GM19025 (cell line): ENCODE measurements at regions not wholly inside any gene's neighbourhood (a gene's known extent, or its start where the extent isn't known, plus 50 kb on each side); places are given as distances from the start of the nearest gene placed in this dataset.

Experiments used
- ATAC-seq: cut with Tn5 transposase; IDR thresholded peaks from one replicate; pipeline ENCODE4 v1.9.1; 2021; ENCODE audit warnings: mild to moderate bottlenecking, low read depth, moderate library complexity; ENCODE audit not compliant: unreplicated experiment

DNA sequence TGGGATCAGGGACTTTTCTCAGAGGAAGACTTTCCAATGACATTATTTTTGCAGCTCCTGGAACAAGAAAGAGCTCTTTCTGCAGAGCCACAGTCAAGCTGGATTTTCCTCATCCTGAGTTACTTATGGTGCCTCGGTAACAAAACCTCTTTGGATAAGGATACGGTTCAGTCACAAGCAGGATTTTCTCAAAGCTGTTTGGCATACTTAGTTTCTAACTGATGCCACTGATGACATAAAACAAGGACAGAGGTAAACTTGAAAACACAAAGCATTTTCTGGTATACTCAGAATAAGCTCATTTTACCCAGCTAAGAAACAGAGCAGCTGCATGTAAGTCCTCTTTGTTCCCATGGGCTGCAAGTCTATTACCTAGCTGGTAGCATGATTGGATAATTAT lies 340.9 kb upstream of the MEOX2 start:
- ATAC-seq: no peak

DNA sequence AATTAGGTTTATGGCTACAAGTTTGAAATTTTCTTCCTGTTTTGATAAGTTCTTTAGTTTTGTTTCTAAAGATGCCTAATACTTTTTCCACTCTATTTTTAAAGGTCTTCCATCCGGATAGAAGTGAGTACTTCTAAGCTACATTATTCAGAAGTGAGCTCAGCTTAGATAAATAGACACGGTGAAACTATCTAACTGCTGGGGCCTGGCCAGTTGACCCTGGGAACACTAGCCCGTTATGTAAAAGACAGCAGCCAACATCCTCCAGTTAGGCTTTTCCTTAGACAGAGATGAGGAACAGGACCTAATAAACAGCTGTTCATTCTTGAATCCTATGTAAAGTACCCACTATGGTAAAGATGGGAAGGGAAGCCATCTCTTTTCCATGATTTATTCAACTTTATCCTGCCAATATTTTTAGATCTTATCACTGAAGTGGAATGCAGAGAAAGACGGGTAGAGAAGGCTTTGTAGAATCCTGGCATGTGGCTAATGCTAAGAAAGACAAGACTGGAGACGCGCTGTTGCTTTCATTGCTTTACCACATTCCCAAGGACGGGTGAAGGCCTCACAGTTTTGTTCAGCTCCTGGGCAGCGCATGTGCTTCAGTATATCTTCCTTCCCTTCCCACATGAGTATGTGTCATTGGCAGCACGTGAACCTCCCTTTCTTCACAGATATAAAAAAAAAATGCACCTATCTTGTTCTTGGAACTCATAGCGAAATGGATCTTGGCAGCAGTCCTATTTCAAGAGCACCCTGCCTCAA lies 340.0 kb upstream of the MEOX2 start:
- ATAC-seq: no peak

DNA sequence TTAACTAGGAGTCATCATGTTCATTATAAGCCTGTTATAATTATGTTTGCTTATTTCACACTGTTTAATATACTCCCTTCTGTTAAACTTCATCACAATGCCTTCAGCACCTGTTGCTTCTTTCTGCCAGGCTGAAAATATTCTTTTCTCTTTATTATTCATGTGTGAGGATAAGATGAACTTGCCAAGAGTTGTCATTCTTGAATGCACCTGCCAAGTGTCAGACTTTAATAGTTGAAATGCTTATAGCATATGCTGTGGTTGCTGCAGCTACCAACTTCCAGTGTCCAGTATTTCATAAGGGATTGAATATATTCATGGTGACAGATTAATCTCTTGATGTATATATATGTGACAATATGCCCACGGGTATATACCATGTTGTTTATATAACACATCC lies 339.2 kb upstream of the MEOX2 start:
- no peak for ATAC-seq

DNA sequence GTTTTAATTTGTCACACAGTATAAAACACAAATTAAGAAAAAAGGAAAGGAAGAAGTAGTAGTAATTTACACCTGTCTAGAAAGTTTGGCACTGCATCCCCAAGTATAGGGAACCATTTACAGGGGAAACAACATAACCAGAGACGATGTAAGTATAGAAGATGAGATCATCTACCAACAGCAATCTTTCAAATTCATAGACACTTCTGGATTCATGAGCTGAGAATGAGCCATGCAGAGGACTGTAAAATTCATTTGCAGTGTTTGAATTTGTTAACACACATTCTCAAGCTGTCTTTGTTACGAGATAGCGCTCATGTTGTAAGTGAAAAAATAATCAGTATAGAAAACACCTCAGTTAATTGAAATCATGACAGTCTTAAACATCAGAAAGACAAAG lies 337.0 kb upstream of the MEOX2 start:
- no peak for ATAC-seq

DNA sequence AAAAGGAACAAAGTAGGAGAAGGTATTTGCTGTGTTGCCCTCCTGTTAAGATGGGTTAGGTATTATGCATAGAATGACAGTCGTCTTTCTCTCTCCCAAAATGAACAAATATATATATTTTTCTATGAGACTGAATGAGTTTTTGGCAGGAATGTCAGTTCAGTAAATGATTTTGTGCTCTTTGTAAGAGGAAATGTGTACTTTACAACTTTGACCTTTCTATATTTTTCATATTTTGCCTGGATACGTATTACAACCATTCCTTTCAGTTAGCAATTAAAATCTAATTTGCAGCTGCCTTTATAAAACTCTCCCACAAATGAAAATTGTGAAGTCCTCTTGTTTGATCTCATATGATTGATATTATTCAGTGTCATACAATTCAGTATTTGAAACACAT lies 336.6 kb upstream of the MEOX2 start:
- no peak for ATAC-seq

DNA sequence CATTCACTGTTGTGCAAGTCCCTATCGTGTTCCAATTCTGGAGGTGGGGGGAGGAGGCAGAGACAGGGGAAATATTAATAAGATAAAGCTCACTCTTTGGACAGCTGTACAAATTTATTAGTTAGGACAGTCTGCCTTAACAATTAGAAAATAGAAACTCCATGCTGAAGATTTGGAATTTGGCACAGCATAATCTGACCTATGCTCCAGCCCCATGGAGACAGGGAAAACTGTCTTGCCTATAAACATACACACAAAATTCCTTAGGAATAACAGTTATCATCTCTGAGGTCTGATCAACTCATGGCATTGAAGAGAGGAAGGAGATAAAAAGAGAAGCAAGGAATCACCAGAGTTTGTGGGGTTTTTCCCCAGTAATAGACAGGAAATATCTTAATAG lies 335.4 kb upstream of the MEOX2 start:
- no peak for ATAC-seq

DNA sequence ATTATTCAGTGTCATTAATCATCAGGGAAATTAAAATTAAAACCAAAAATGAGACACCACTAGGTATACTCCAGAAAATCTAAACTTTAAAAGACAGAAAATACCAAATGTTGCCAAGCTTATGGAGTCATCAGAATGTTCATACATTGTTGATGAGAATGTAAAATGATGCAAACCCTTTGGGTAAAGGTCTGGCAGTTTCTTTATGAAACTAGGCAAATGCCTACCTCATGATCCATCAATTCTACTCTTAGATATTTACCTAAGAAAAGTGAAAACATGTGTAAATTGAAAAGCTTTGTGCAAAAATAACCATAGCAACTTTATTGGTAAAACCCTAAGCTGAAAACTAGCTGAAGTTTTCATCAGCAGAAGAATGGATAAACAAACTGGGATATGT lies 329.5 kb upstream of the MEOX2 start:
- ATAC-seq: no peak

DNA sequence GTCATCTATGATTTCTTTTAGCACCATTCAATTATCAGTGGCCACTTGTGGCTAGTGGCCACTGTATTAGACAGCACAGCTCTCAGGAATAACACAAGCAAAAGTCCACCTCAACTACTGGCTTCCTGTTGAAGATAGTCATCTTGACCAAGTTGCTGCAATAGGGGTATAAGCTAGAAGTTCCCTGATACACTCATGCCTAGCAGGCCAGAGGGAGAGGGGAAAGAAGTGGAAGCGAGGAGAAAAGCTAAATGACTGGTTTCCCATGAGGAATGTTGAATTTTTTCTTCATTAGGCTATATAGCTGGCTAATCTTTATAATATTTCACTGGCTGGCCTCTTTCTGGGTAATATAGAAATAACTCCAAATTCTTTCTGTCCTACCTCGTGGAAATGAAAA lies 327.5 kb upstream of the MEOX2 start:
- ATAC-seq: no peak

DNA sequence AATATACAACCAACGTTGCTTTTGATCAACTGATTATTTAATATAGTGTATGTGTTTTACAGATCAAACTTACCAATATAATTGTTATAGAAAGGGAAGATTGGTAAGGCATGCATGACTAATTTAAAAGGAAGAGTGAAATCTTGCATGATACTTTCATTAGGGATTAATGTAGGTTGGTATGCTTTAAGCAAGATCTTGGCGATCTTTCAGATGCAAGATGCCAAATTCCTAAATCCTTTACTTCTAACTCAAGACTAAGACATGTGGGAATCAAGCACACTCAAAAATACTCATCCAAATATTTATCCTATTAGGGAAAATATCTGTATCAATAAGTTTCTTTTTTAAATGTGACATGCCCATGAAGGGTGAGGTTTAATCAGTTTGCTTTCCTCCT lies 321.4 kb upstream of the MEOX2 start:
- no peak for ATAC-seq

DNA sequence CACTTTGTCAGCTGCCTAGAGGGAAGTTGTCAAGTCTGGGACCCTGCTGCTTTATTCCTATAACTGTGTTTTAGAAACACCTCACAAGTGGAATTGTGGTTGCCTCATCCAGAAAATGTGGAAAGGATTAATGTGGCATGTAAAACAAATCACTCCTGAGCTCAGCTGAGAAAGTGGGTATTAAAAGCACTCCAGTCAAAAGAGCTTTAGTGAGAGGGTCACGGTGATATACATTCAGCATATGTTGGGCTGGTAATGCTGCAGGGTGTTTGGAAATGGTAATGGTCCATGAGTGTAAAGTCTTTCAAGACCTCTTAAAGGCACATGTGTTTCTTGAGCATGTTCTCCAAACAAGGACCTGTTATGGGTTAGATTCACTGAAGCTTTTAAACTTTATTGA lies 318.2 kb upstream of the MEOX2 start:
- no peak for ATAC-seq

DNA sequence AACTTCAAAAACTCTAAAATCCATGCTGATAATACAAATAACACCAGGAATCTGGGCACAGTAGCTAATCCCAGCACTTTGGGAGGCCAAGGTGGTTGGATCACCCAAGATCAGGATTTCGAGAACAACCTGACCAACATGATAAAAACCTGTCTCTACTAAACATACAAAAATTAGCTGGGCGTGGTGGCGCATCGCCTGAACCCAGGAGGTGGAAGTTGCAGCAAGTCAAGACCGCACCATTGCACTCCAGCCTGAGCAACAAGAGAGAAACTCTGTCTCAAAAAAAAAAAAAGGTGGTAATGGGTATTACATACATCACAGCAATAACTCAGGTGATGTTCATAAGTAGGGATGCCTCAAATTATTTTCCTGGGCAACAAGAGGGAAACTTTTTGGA lies 315.0 kb upstream of the MEOX2 start:
- ATAC-seq: no peak

DNA sequence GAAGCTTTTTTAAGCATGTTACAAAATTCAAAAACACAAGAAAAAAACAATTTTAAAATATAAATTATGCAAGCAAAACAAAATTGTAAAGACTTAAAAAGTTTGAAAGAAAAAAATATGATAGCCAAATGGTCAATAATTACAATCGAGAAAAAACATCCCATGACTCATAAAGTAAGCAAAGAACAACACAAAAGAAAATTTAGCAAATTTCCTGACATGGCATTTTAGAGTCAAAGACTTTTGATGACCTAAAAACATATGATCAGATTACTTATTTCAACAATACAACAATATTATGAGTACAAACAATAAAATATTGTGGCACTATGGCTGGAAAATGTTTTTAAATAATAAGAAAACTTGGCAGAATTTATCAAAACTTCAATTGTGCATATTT lies 312.1 kb upstream of the MEOX2 start:
- ATAC-seq: no peak

DNA sequence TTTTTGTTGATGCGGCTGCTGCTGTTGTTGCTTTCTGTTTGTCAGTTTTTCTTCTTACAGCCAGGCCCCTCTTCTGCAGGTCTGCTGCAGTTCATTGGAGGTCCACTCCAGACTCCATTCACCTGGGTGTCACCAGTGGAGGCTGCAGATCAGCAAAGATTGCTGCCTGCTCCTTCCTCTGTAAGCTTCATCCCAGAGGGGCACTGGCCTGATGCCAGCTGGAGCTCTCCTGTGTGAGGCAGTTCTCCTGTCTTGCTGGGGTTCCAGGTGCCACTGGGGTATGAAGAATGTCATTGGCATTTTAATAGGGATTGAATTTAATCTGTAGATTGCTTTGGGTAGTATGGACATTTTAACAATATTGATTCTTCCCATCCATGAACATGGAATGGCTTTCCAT lies 308.5 kb upstream of the MEOX2 start:
- ATAC-seq: no peak

DNA sequence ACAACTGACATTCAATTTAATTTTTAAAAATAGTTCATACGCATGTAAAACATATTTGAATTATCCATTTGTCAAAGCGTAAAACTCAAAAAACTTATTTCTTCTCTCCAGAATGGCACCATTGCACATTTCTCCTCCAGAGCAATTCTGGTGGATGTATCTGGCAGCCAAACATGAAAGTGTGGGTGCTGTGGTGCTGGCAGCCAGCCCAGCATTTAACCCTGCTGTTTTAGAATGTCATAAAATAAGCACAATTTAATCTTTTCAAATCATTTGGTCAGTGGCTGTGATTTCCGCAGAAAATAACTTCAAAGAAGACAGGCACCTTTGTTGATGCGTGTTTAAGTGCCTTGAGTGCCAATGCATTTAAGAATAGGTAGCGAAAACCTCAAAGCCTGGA lies 302.7 kb upstream of the MEOX2 start:
- ATAC-seq: no peak

DNA sequence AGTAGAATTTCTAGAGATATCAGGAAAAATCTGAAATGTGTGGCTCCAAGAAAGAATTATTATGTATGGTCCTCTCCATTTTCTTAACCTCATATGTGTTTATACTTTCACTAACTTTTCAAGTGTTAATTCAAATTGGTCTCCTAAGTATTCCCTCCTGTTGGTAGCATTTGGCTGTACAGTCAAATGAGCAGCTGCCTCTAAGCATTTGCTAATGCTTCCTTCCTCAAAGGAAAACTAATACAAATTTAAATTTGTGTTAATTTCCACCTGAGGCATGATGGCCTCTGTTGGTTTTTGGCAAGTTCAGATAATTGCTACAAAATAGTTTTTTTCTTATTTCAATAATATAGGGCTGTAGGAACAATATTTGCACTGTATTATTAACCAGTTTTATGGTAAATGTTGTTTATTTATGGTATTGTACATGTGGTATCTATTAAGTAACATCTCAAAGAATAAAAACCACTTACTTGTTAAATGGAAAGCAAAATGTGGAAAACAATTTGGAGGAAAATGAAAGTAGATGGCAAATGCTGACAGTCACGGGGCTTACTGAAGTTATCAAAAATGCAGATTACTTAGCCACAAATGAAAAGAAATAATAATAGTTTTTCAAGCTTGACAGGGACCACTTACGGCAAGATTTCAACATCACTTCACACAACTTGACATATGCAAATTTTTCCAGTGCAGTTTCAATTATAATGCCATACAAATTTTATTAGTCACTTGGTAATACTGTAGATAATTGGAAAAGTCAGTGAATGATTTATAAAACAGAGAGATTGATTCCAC lies 299.3 kb upstream of the MEOX2 start:
- ATAC-seq: no peak

DNA sequence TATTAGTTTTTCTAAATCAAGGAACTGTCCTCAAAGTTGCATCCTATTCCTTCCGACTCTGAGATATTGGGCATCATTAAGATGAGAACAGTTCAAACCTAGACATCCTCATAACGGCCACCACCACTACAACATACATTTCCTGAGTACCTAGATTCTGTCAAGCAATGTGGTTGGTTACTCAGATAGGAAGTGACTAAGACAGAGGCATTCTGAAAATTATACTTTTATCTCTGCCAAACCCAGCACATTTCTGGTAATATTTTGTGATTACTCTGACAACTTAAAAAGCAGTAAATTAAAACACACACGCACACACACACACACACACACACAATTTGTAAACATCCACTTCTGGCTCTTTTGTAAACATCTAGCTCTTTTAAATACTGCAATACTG lies 291.2 kb upstream of the MEOX2 start:
- no peak for ATAC-seq

DNA sequence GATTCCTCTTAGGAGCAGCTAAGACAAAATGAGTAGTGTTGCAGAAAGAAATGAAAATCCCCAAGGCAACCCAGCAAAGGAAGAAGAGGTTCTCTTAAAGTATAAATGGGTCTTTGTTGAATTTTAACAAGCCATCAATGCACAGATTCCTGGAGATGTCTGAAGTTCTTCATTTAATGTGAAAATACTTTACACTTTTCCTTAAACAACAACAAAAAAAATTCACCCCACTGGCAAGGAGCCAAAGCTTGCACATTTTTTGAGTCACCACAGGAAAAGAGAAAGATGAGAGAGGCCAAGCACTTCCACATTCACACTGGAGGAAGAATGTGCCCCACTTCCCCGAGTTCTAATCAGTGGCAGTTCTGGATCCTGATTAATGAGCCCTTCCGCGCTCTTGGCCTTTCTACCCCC lies 286.4 kb upstream of the MEOX2 start:
- no peak for ATAC-seq

DNA sequence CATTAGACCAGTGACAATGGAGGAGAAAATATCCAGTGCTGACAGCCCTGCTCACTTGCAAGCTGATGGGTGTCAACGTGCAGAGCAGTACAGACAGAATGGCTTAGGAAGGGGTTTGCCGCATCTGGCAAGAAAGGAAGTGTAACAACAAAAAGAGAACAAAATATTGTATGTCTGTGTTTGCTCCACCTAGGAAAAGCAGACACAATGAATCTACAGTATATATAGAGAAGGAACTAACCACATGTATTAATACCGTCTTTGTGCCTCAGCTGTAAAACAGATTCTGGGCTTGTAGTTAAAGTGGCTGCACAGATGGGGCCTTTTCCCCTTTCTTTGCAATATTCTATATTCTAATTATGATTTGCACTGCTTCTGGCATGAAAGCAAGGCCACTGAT lies 281.1 kb upstream of the MEOX2 start:
- ATAC-seq: no peak

DNA sequence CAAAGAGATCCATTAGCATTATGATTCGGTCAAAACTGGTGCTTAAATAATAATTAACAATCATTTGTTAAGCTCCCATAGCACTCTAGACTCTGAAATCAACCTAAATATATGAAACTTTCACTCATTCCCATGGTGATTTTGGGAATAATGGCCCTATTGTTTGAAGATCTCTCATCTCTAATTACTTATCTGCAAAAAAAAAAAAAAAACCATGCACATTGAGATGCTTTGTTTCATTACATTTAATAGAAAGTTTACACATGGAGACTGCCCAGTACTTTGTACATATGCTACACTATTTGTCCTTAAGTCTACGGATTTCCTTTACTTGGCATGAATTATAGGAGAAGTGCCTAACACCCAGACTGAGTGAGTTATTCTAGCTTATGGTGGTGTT lies 280.6 kb upstream of the MEOX2 start:
- no peak for ATAC-seq

DNA sequence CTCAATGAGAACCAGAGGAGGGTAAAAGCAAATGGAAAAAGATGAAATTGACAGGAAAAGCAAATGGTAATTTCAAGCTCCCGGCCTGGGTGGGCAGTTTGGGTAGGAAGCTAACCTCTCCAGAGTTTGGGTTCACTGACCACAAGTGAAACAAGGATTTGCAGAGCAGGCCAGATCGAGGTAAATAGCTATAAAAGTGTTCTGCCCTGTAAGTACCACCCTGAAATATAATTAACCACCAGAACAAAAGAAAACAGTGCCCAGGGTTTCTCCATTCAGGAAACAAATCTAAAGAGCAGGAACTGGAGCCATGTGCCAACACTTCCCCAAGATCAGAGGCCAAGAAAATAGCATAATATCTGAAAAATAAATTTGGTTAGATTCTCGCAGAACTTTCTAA lies 276.7 kb upstream of the MEOX2 start:
- ATAC-seq: no peak

DNA sequence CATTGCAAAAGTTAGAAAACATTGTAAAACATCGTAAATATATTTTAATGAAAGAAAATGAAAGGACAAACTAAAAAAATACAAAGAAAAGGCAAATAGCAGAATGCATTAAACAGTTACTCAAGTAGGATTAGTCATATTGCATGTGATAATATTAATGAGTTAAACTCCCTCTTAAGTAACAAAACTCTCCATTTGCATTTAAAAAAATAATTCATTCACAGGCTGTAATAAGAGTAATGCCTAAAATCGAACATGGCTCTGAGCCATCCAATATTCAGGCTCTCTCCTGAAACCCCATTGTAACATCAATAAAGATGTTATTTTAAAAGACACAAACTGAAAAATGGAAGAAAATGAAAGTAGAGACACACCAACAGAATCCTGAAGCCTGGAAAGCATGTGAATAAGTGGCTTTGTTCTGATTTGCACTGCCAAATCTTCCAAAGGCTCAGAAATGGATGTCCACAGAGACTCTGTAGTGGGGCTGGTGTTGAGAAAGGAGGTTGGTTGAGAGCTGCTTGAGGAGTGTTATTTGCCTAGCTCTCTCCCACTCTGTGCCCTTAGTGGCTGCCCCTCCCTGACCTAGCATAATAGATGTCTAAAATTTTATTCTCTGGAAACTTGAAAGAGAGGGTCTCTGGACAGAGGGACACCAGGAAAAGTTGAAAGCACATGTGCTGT lies 268.3 kb upstream of the MEOX2 start:
- no peak for ATAC-seq

DNA sequence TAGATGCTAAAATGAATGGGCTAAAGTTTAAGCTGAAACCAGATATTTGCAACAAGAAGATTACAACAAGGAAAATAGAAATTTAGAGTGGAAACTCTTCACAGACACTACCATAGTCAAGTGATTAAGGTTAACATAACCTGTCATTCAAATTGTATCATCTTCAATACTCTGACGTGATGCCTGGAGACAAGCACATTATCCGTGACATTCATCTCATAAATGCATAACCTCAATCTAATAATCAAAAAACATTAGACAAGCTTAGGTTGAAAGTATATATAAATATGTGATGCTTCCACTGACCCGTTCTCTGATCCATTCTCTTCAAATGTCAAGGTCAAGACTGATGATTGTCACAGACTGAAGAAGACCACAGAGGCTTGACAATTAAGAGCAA lies 263.8 kb upstream of the MEOX2 start:
- no peak for ATAC-seq
